Brain microvascular endothelial cell (primary cell): ENCODE measurements at regions not wholly inside any gene's neighbourhood (a gene's known extent, or its start where the extent isn't known, plus 50 kb on each side); places are given as distances from the start of the nearest gene placed in this dataset.
"Not testable (repeated sequence)": the region's sequence is repeated elsewhere in the genome, so short reads cannot be mapped to it uniquely, and the experiment has no call there.

Experiments
- DNase-seq: peaks from one replicate; pipeline ENCODE4 v3.0.0-alpha.2; 2020
- H3K27ac ChIP-seq: fragments of 250-450 bp; sonication (Bioruptor Pico); 2 replicates; pipeline ENCODE4 v1.5.1; 2020; ENCODE audit warnings: mild to moderate bottlenecking, moderate library complexity
- H3K27me3 ChIP-seq: fragments of 250-450 bp; sonication (Bioruptor Pico); replicated peaks from 2 replicates; pipeline ENCODE4 v1.5.1; 2020; ENCODE audit warnings: mild to moderate bottlenecking
- H3K36me3 ChIP-seq: fragments of 250-450 bp; sonication (Bioruptor Pico); replicated peaks from 2 replicates; pipeline ENCODE4 v1.5.1; 2020; ENCODE audit warnings: mild to moderate bottlenecking
- H3K4me3 ChIP-seq: 2 replicates; pipeline ENCODE4 v1.5.1; 2011; ENCODE audit warnings: low read depth, mild to moderate bottlenecking, control low read depth, low read length, moderate library complexity
- CTCF ChIP-seq: IDR thresholded peaks from 2 replicates; pipeline ENCODE4 v1.5.1; 2011; ENCODE audit warnings: low read depth, mild to moderate bottlenecking, moderate library complexity, low read length, control low read depth, inconsistent platforms; ENCODE audit errors: missing control alignments
- in situ Hi-C: cut with HindIII; loops from 2 replicates; pipeline ENCODE4 v1.10.0; 2017; ENCODE audit warnings: low sequenced_read_pairs, low pct_ligation_motif_present

- Histone ChIP-seq H3K27me3 (no peaks in the 10 kb centered on the region), H3K4me3 (no peak overlapping the region), H3K36me3 (no peaks in the 10 kb centered on the region), H3K27ac (no peak overlapping the region)
- no peak for TF ChIP-seq CTCF
- in situ Hi-C loops, result no loop called here
- no peak for DNase-seq
Observed at GRCh38 chr6:86118271-86118670, 475.6 kb upstream of the SYNCRIP start.

GRCh38 chr6:86107985-86108384 is 465.3 kb upstream of the SYNCRIP start:
- no peak for TF ChIP-seq CTCF
- Histone ChIP-seq H3K36me3 (no peaks in the 10 kb centered on the region), H3K27ac (no peak overlapping the region), H3K27me3 (no peaks in the 10 kb centered on the region), H3K4me3 (no peak overlapping the region)
- in situ Hi-C loops, result no loop called here
- no peak for DNase-seq

GRCh38 chr6:86087954-86088353 is 445.3 kb upstream of the SYNCRIP start:
- in situ Hi-C loops, result no loop called here
- no peak for DNase-seq
- Histone ChIP-seq H3K27ac (no peak overlapping the region), H3K4me3 (no peak overlapping the region), H3K27me3 (no peaks in the 10 kb centered on the region), H3K36me3 (no peaks in the 10 kb centered on the region)
- TF ChIP-seq CTCF, result no peak

- in situ Hi-C loops, result no loop called here
- Histone ChIP-seq H3K27me3 (no peaks in the 10 kb centered on the region), H3K4me3 (no peak overlapping the region), H3K36me3 (no peaks in the 10 kb centered on the region), H3K27ac (no peak overlapping the region)
- no peak for DNase-seq
- TF ChIP-seq CTCF, result no peak
Observed at GRCh38 chr6:86079938-86080337, 437.3 kb upstream of the SYNCRIP start.

- Histone ChIP-seq H3K36me3 (no peaks in the 10 kb centered on the region), H3K27me3 (no peaks in the 10 kb centered on the region), H3K27ac (no peak overlapping the region), H3K4me3 (no peak overlapping the region)
- no peak for TF ChIP-seq CTCF
- in situ Hi-C loops, result no loop called here
- no peak for DNase-seq
Observed at GRCh38 chr6:86070151-86070550, 427.5 kb upstream of the SYNCRIP start.

- H3K27ac ChIP-seq, H3K27me3 ChIP-seq, H3K4me3 ChIP-seq, DNase-seq, H3K36me3 ChIP-seq, in situ Hi-C loops: not testable (repeated sequence)
Observed at GRCh38 chr6:86065002-86065401, 422.3 kb upstream of the SYNCRIP start.

GRCh38 chr6:86057293-86057980 is 414.8 kb upstream of the SYNCRIP start:
- in situ Hi-C loops, DNase-seq, H3K27me3 ChIP-seq, H3K27ac ChIP-seq, H3K36me3 ChIP-seq, H3K4me3 ChIP-seq: not testable (repeated sequence)
